ENCODE measurements at regions not wholly inside any gene's neighbourhood (a gene's known extent, or its start where the extent isn't known, plus 50 kb on each side); places are given as distances from the start of the nearest gene placed in this dataset.

DNA sequence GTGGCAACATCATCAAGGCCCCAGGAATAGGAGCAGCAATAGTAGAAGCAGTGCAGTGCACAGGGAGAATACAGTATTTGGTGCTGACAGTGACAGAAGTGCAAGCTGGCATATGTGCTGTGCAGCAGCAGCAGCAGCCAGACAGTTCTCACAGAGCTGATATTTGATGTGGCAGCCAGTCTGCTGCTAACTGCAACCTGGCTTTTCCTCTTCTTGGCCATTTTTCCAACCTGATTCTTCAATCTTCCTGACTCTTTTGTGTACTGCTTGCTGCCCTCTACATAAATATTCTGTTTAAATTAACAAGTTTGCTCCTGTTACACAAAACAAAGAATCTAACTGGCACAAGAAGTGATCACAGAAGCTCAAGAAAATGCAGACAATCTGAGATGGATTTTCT, 102.0 kb downstream of the CASP12 start:
- no peak for TF ChIP-seq SIN3A (IDR thresholded peaks at IDR 0.05; ENCODE audit: borderline replicate concordance, insufficient read depth, low read length)
- TF ChIP-seq, protein P1, sequence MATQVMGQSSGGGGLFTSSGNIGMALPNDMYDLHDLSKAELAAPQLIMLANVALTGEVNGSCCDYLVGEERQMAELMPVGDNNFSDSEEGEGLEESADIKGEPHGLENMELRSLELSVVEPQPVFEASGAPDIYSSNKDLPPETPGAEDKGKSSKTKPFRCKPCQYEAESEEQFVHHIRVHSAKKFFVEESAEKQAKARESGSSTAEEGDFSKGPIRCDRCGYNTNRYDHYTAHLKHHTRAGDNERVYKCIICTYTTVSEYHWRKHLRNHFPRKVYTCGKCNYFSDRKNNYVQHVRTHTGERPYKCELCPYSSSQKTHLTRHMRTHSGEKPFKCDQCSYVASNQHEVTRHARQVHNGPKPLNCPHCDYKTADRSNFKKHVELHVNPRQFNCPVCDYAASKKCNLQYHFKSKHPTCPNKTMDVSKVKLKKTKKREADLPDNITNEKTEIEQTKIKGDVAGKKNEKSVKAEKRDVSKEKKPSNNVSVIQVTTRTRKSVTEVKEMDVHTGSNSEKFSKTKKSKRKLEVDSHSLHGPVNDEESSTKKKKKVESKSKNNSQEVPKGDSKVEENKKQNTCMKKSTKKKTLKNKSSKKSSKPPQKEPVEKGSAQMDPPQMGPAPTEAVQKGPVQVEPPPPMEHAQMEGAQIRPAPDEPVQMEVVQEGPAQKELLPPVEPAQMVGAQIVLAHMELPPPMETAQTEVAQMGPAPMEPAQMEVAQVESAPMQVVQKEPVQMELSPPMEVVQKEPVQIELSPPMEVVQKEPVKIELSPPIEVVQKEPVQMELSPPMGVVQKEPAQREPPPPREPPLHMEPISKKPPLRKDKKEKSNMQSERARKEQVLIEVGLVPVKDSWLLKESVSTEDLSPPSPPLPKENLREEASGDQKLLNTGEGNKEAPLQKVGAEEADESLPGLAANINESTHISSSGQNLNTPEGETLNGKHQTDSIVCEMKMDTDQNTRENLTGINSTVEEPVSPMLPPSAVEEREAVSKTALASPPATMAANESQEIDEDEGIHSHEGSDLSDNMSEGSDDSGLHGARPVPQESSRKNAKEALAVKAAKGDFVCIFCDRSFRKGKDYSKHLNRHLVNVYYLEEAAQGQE (IDR thresholded peaks at IDR 0.05; ENCODE audit: insufficient read depth in 1 of 2, low read depth in 2 of 2, low read length in 2 of 2) = no peak
